AG09309 (cell line): ENCODE measurements at regions not wholly inside any gene's neighbourhood (a gene's known extent, or its start where the extent isn't known, plus 50 kb on each side); places are given as distances from the start of the nearest gene placed in this dataset.

Source experiments
- DNase-seq: peaks from one replicate; pipeline ENCODE4 v3.0.0-alpha.2; 2010; ENCODE audit warnings: low read depth
- H3K4me3 ChIP-seq: 2 replicates; pipeline ENCODE4 v1.5.1; 2011; ENCODE audit warnings: mild to moderate bottlenecking, low read depth, low read length, moderate library complexity; ENCODE audit not compliant: control insufficient read depth
- TF ChIP-seq, protein P1 (sequence below): IDR thresholded peaks from 2 replicates; pipeline ENCODE4 v1.5.1; 2011; ENCODE audit warnings: mild to moderate bottlenecking, low read depth, low read length, inconsistent platforms; ENCODE audit not compliant: insufficient read depth, control insufficient read depth; ENCODE audit errors: missing control alignments

DNA sequence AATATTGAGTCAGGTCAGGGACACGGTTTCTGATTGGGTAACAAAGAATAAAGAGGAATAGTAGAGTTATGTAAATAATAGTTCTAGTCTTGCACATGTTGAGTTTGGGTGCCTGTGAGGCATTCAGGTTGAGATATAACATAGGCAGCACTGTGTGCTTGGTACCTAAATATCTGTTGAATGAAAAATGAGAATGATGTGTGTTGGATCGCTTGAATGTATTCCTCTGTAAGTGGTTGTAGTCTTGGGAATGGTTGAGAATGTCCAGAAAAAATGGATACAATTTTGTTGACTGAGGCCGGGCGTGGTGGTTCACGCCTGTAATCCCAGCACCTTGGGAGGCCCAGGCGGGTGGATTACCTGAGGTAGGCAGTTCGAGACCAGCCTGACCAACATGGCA, 116.3 kb upstream of the HNRNPU start:
- TF ChIP-seq, protein P1, sequence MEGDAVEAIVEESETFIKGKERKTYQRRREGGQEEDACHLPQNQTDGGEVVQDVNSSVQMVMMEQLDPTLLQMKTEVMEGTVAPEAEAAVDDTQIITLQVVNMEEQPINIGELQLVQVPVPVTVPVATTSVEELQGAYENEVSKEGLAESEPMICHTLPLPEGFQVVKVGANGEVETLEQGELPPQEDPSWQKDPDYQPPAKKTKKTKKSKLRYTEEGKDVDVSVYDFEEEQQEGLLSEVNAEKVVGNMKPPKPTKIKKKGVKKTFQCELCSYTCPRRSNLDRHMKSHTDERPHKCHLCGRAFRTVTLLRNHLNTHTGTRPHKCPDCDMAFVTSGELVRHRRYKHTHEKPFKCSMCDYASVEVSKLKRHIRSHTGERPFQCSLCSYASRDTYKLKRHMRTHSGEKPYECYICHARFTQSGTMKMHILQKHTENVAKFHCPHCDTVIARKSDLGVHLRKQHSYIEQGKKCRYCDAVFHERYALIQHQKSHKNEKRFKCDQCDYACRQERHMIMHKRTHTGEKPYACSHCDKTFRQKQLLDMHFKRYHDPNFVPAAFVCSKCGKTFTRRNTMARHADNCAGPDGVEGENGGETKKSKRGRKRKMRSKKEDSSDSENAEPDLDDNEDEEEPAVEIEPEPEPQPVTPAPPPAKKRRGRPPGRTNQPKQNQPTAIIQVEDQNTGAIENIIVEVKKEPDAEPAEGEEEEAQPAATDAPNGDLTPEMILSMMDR: no peak
- no peak overlapping the region for H3K4me3 ChIP-seq
- DNase-seq: no peak

DNA sequence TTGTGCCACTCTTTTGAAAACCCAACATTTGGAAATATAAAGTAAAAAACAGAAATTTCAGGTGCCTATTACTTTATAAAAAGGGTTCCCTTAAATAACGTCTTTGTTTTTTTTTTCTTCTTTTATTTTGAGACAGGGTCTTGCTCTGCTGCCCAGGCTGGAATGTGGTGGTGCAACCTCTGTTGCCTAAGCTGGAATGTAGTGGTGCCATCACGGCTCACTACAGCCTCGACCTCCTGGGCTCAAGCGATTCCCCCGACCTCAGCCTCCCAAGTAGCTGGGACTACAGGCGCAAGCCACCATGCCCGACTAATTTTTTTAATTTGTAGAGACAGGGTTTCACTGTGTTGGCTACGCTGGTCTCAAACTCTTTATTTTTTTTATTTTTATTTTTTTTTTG, 110.2 kb upstream of the HNRNPU start:
- DNase-seq: no peak
- TF ChIP-seq, protein P1: no peak
- H3K4me3 ChIP-seq: no peak overlapping the region

- TF ChIP-seq, protein P1: no peak
- DNase-seq: no peak
Measured at GRCh38 chr1:244974106-244974505, 109.8 kb upstream of the HNRNPU start.

GRCh38 chr1:244971552-244972216, 107.3 kb upstream of the HNRNPU start:
- H3K4me3 ChIP-seq: peak overlapping the region; percentile 70
- TF ChIP-seq, protein P1: no peak
- DNase-seq: no peak

More at GRCh38 chr1:244974106-244974505, 109.8 kb upstream of the HNRNPU start:
- H3K4me3 ChIP-seq: no peak overlapping the region

DNA sequence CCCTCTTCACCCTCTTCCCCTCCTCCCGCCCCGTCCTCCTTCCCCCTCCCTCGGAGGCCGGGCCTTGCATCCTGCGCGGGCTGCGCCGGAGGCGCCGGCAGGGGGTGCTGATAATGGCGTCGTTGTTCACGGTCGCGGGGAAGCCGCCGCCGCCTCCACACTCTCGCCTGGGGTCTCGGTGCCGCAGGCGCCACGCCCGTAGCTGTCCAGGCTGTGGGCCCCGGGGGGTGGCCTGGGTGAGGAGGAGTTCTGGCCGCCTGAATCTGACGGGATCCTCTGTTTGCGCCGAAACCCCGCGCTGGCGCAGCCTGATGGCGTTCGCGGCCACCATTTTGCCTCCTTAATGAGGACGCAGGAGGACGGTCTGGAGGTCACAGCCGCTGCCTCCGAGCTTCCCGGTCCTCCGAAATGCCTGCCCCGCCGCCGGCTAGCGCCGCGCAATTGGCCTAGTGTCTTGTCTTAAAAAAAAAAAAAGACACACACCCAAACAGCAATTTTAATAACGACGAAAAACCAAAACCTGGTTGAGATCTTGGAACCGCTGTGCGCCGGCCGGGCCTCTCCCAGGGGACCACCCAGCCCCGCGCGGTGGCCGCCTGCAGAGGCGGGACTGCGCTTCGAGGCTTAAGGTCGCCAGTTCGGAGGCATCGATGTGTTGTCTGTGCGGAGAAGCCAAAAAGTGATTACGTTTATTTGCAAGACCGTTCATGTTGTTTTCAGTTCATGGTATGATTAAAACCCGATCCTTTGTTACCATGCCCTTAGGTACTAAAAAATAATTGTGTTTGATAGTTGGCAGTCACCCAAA, 106.6 kb upstream of the HNRNPU start:
- DNase-seq: peak; percentile 86
- peak overlapping the region; percentile 70 for H3K4me3 ChIP-seq
- TF ChIP-seq, protein P1: peak; percentile 56

GRCh38 chr1:244970236-244970743, 105.9 kb upstream of the HNRNPU start:
- peak overlapping the region; percentile 70 for H3K4me3 ChIP-seq
- TF ChIP-seq, protein P1: no peak
- DNase-seq: no peak
